ENCODE measurements at regions not wholly inside any gene's neighbourhood (a gene's known extent, or its start where the extent isn't known, plus 50 kb on each side); places are given as distances from the start of the nearest gene placed in this dataset.

GRCh38 chr9:89969881-89970639 is 365.2 kb downstream of the GADD45G start:
- peaks cover 0 to 3% (median 0%) of the 10 kb centered on the region in 4 donors for H3K4me1 ChIP-seq
- H3K9me3 ChIP-seq, result no peaks in the 10 kb centered on the region
- ATAC-seq (ENCODE audit: low FRiP score in 2 of 2), result peak in 1 of 2 donors; percentile 29
- no peaks in the 10 kb centered on the region for H3K36me3 ChIP-seq
- peak in 1 of 2 donors; percentile 46 for DNase-seq
- H3K27ac ChIP-seq, result no peak overlapping the region
- H3K4me3 ChIP-seq, result no peak overlapping the region
- WGBS, 2 donors, result 86 to 91% methylated on average over 11 of the region's 11 CpGs
- TF ChIP-seq CTCF (IDR thresholded peaks at IDR 0.05) (no peak), POLR2AphosphoS5 (IDR thresholded peaks at IDR 0.05) (no peak), EP300 (IDR thresholded peaks at IDR 0.05) (no peak), POLR2A (IDR thresholded peaks at IDR 0.05) (no peak)
- no peaks in the 10 kb centered on the region for H3K27me3 ChIP-seq

GRCh38 chr9:89970701-89971100 is 365.9 kb downstream of the GADD45G start:
- Histone ChIP-seq H3K27ac (no peak overlapping the region), H3K4me3 (no peak overlapping the region), H3K9me3 (no peaks in the 10 kb centered on the region), H3K36me3 (no peaks in the 10 kb centered on the region), H3K27me3 (no peaks in the 10 kb centered on the region), H3K4me1 (peaks cover 0 to 10% (median 3%) of the 10 kb centered on the region in 4 donors)
- ATAC-seq (ENCODE audit: low FRiP score in 2 of 2) (no peak), DNase-seq (peak in 1 of 2 donors; percentile 52)
- TF ChIP-seq EP300 (IDR thresholded peaks at IDR 0.05) (no peak), POLR2A (IDR thresholded peaks at IDR 0.05) (no peak), POLR2AphosphoS5 (IDR thresholded peaks at IDR 0.05) (no peak), CTCF (IDR thresholded peaks at IDR 0.05) (no peak)
- 92% methylated on average over 15 of the region's 15 CpGs for WGBS, 2 donors

- Histone ChIP-seq H3K27ac (no peak overlapping the region), H3K9me3 (no peaks in the 10 kb centered on the region), H3K4me3 (no peak overlapping the region), H3K4me1 (peaks cover 0 to 12% (median 5%) of the 10 kb centered on the region in 4 donors), H3K36me3 (no peaks in the 10 kb centered on the region), H3K27me3 (no peaks in the 10 kb centered on the region)
- no peak for TF ChIP-seq POLR2AphosphoS5 (IDR thresholded peaks at IDR 0.05)
- no peak for TF ChIP-seq POLR2A (IDR thresholded peaks at IDR 0.05)
- no peak for TF ChIP-seq EP300 (IDR thresholded peaks at IDR 0.05)
- no peak for TF ChIP-seq CTCF (IDR thresholded peaks at IDR 0.05)
- ATAC-seq (ENCODE audit: low FRiP score in 2 of 2) (no peak), DNase-seq (no peak)
- WGBS, 2 donors, result 92% methylated on average over 5 of the region's 5 CpGs
Measured at GRCh38 chr9:89972535-89972934, 367.7 kb downstream of the GADD45G start.

GRCh38 chr9:89974582-89974981 is 369.8 kb downstream of the GADD45G start:
- Histone ChIP-seq H3K27ac (no peak overlapping the region), H3K27me3 (no peaks in the 10 kb centered on the region), H3K4me1 (peaks cover 4 to 12% (median 6%) of the 10 kb centered on the region in 4 donors), H3K4me3 (no peak overlapping the region), H3K9me3 (no peaks in the 10 kb centered on the region), H3K36me3 (no peaks in the 10 kb centered on the region)
- DNase-seq, result no peak
- no peak for ATAC-seq (ENCODE audit: low FRiP score in 2 of 2)
- TF ChIP-seq POLR2AphosphoS5 (IDR thresholded peaks at IDR 0.05), result no peak
- TF ChIP-seq POLR2A (IDR thresholded peaks at IDR 0.05), result no peak

GRCh38 chr9:89975024-89975423 is 370.2 kb downstream of the GADD45G start:
- TF ChIP-seq EP300 (IDR thresholded peaks at IDR 0.05), result no peak
- no peak for TF ChIP-seq POLR2A (IDR thresholded peaks at IDR 0.05)
- TF ChIP-seq CTCF (IDR thresholded peaks at IDR 0.05), result no peak
- TF ChIP-seq POLR2AphosphoS5 (IDR thresholded peaks at IDR 0.05), result no peak
- Histone ChIP-seq H3K4me3 (no peak overlapping the region), H3K9me3 (no peaks in the 10 kb centered on the region), H3K36me3 (no peaks in the 10 kb centered on the region), H3K27ac (no peak overlapping the region), H3K4me1 (peaks cover 4 to 12% (median 6%) of the 10 kb centered on the region in 4 donors), H3K27me3 (no peaks in the 10 kb centered on the region)
- WGBS, 2 donors, result 89 to 96% methylated on average over 1 of the region's 1 CpG
- ATAC-seq (ENCODE audit: low FRiP score in 2 of 2) (no peak), DNase-seq (no peak)

Data from upper lobe of left lung (tissue), 6 donors.